Tibial nerve (tissue), 4 donors: ENCODE measurements at regions not wholly inside any gene's neighbourhood (a gene's known extent, or its start where the extent isn't known, plus 50 kb on each side); places are given as distances from the start of the nearest gene placed in this dataset.

Experiments used
- DNase-seq, 2 donors: peaks; one replicate each; pipeline ENCODE4 v3.0.0-alpha.2; 2019; ENCODE audit warnings: low spot score in 2 of 2
- H3K27ac ChIP-seq, 4 donors: fragments of 200-600 bp; sonication (generic) in 3 of 4; one replicate each; pipeline ENCODE4 v1.5.1; 2017 to 2019; ENCODE audit warnings: mild to moderate bottlenecking in 1 of 4
- H3K27me3 ChIP-seq, 2 donors: fragments of 200-600 bp; sonication (generic) in 1 of 2; one replicate each; pipeline versions ENCODE4 v1.5.1 to v1.6.0; 2017 to 2019
- H3K36me3 ChIP-seq, 3 donors: fragments of 200-600 bp; sonication (generic); one replicate each; pipeline ENCODE4 v1.5.1; 2018 to 2019
- H3K4me1 ChIP-seq, 4 donors: fragments of 200-600 bp; sonication (generic) in 3 of 4; one replicate each; pipeline ENCODE4 v1.5.1; 2017 to 2019
- H3K4me3 ChIP-seq, 4 donors: fragments of 200-600 bp; sonication (generic) in 3 of 4; one replicate each; pipeline ENCODE4 v1.5.1; 2017 to 2019; ENCODE audit warnings: mild to moderate bottlenecking in 1 of 4, moderate library complexity in 1 of 4
- H3K9me3 ChIP-seq, 4 donors: fragments of 200-600 bp; sonication (generic) in 3 of 4; one replicate each; pipeline ENCODE4 v1.5.1; 2017 to 2019
- CTCF ChIP-seq, 5 experiments: fragments of 200-600 bp in 3 of 5; fragments of 450-650 bp in 2 of 5; sonication (generic) in 3 of 5; IDR thresholded peaks; one replicate each; pipeline ENCODE4 v1.5.1; 2016 to 2019; ENCODE audit warnings: antibody characterized with exemption in 5 of 5, mild to moderate bottlenecking in 3 of 5, moderate library complexity in 2 of 5
- EP300 ChIP-seq, 2 donors: sonication (generic); formaldehyde crosslinking; IDR thresholded peaks; one replicate each; pipeline ENCODE4 v1.6.1; 2017; ENCODE audit warnings: antibody characterized with exemption in 2 of 2, mild to moderate bottlenecking in 1 of 2
- POLR2A ChIP-seq, 2 donors: fragments of 450-650 bp; IDR thresholded peaks; one replicate each; pipeline ENCODE4 v1.6.1; 2017; ENCODE audit warnings: antibody characterized with exemption in 2 of 2, mild to moderate bottlenecking in 2 of 2, moderate library complexity in 2 of 2
- WGBS, 2 donors: methylation state at CpG; one replicate each; pipeline ENCODE4 v1.1.5; 2018; 5-methylcytosine and 5-hydroxymethylcytosine counted together

- 60 to 66% methylated on average over 1 of the region's 1 CpG for WGBS, 2 donors
- DNase-seq: no peak
- H3K27ac ChIP-seq: no peak overlapping the region
- TF ChIP-seq POLR2A (IDR thresholded peaks at IDR 0.05) (no peak), CTCF (IDR thresholded peaks at IDR 0.05) (no peak), EP300 (IDR thresholded peaks at IDR 0.05) (no peak)
- H3K27me3 ChIP-seq: no peaks in the 10 kb centered on the region
- H3K36me3 ChIP-seq: no peaks in the 10 kb centered on the region
- H3K4me3 ChIP-seq: no peak overlapping the region
- H3K4me1 ChIP-seq: no peaks in the 10 kb centered on the region
- H3K9me3 ChIP-seq: no peaks in the 10 kb centered on the region
Measured at GRCh38 chr2:107278672-107279071, 392.7 kb upstream of the ST6GAL2 start.

GRCh38 chr2:107281637-107282036, 395.7 kb upstream of the ST6GAL2 start:
- Histone ChIP-seq H3K4me3 (no peak overlapping the region), H3K27ac (no peak overlapping the region), H3K27me3 (no peaks in the 10 kb centered on the region), H3K9me3 (no peaks in the 10 kb centered on the region), H3K4me1 (no peaks in the 10 kb centered on the region), H3K36me3 (no peaks in the 10 kb centered on the region)
- 58 to 60% methylated on average over 1 of the region's 1 CpG for WGBS, 2 donors
- no peak for TF ChIP-seq CTCF (IDR thresholded peaks at IDR 0.05)
- TF ChIP-seq POLR2A (IDR thresholded peaks at IDR 0.05): no peak
- TF ChIP-seq EP300 (IDR thresholded peaks at IDR 0.05): no peak
- no peak for DNase-seq

- TF ChIP-seq POLR2A (IDR thresholded peaks at IDR 0.05) (no peak), EP300 (IDR thresholded peaks at IDR 0.05) (no peak), CTCF (IDR thresholded peaks at IDR 0.05) (no peak)
- Histone ChIP-seq H3K4me3 (no peak overlapping the region), H3K27me3 (no peaks in the 10 kb centered on the region), H3K9me3 (no peaks in the 10 kb centered on the region), H3K27ac (no peak overlapping the region), H3K4me1 (no peaks in the 10 kb centered on the region), H3K36me3 (no peaks in the 10 kb centered on the region)
- no peak for DNase-seq
Measured at GRCh38 chr2:107282135-107282534, 396.2 kb upstream of the ST6GAL2 start.

- TF ChIP-seq POLR2A (IDR thresholded peaks at IDR 0.05) (no peak), EP300 (IDR thresholded peaks at IDR 0.05) (no peak), CTCF (IDR thresholded peaks at IDR 0.05) (no peak)
- no peak overlapping the region for H3K4me3 ChIP-seq
- no peaks in the 10 kb centered on the region for H3K27me3 ChIP-seq
- WGBS, 2 donors: 88 to 89% methylated on average over 3 of the region's 3 CpGs
- no peaks in the 10 kb centered on the region for H3K4me1 ChIP-seq
- DNase-seq: no peak
- H3K36me3 ChIP-seq: no peaks in the 10 kb centered on the region
- H3K27ac ChIP-seq: no peak overlapping the region
- no peaks in the 10 kb centered on the region for H3K9me3 ChIP-seq
Measured at GRCh38 chr2:107285621-107286299, 399.8 kb upstream of the ST6GAL2 start.

- peaks cover 0 to 5% (median 0%) of the 10 kb centered on the region in 4 donors for H3K9me3 ChIP-seq
- TF ChIP-seq POLR2A (IDR thresholded peaks at IDR 0.05): no peak
- TF ChIP-seq EP300 (IDR thresholded peaks at IDR 0.05): no peak
- no peak for TF ChIP-seq CTCF (IDR thresholded peaks at IDR 0.05)
- no peaks in the 10 kb centered on the region for H3K4me1 ChIP-seq
- H3K27me3 ChIP-seq: no peaks in the 10 kb centered on the region
- 53 to 57% methylated on average over 3 of the region's 3 CpGs for WGBS, 2 donors
- H3K36me3 ChIP-seq: no peaks in the 10 kb centered on the region
- no peak overlapping the region for H3K4me3 ChIP-seq
- no peak for DNase-seq
- H3K27ac ChIP-seq: no peak overlapping the region
Measured at GRCh38 chr2:107290041-107290440, 404.1 kb upstream of the ST6GAL2 start.
